PC-3 (cell line): ENCODE measurements at regions not wholly inside any gene's neighbourhood (a gene's known extent, or its start where the extent isn't known, plus 50 kb on each side); places are given as distances from the start of the nearest gene placed in this dataset.

Experiments used
- ATAC-seq: fragments of 200-7000 bp; cut with Tn5 transposase; 2 replicates; pipeline ENCODE4 v1.9.1; 2020; ENCODE audit warnings: mild to moderate bottlenecking, moderate library complexity
- BruUV-seq: library from RNA; stranded (reverse); fragments of 400-500 nt; replicated peaks from 2 replicates; lab custom pipeline; 2021; lab: Mats Ljungman, UMichigan
- CTCF ChIA-PET: fragments of 300-600 bp; sonication (Branson Sonifier 250); formaldehyde crosslinking; loops from one replicate; lab custom pipeline; 2022; ENCODE audit warnings: antibody characterized with exemption; lab: Charles Lee
- POLR2A ChIA-PET: fragments of 300-600 bp; sonication (Branson Sonifier 250); formaldehyde crosslinking; loops from one replicate; lab custom pipeline; 2022; ENCODE audit warnings: antibody characterized with exemption; ENCODE audit not compliant: unreplicated experiment; lab: Charles Lee
- DNase-seq: peaks from one replicate; pipeline ENCODE4 v3.0.0-alpha.2; 2015
- H2AFZ ChIP-seq: fragments of 300-600 bp; sonication (generic); 2 replicates; pipeline ENCODE4 v1.6.0; 2016; ENCODE audit warnings: antibody characterized with exemption, low read length
- H3F3A ChIP-seq: fragments of 300-600 bp; sonication (generic); one replicate; pipeline ENCODE4 v1.6.0; 2017; ENCODE audit warnings: antibody characterized with exemption, low read length, control low read depth, mild to moderate bottlenecking; ENCODE audit not compliant: unreplicated experiment
- H3K27ac ChIP-seq: fragments of 300-600 bp; sonication (generic); 2 replicates; pipeline ENCODE4 v1.5.1; 2016; ENCODE audit warnings: mild to moderate bottlenecking, low read length
- H3K27me3 ChIP-seq: fragments of 300-600 bp; sonication (generic); 2 replicates; pipeline ENCODE4 v1.6.1; 2016; ENCODE audit warnings: low read length, mixed read lengths
- H3K36me3 ChIP-seq: fragments of 300-600 bp; sonication (generic); 2 replicates; pipeline ENCODE4 v1.6.1; 2016; ENCODE audit warnings: low read depth, mixed run types, low read length, mixed read lengths
- H3K4me1 ChIP-seq: fragments of 300-600 bp; sonication (generic); 2 replicates; pipeline ENCODE4 v1.5.1; 2016; ENCODE audit warnings: low read length; ENCODE audit not compliant: insufficient read depth
- H3K4me2 ChIP-seq: fragments of 300-600 bp; sonication (generic); 2 replicates; pipeline ENCODE4 v1.6.0; 2016; ENCODE audit warnings: low read length
- H3K4me3 ChIP-seq: fragments of 300-600 bp; sonication (generic); 2 replicates; pipeline ENCODE4 v1.5.1; 2016; ENCODE audit warnings: mild to moderate bottlenecking, low read length, mixed read lengths
- H3K79me2 ChIP-seq: fragments of 300-600 bp; sonication (generic); 2 replicates; pipeline ENCODE4 v1.6.1; 2017; ENCODE audit warnings: low read length, mixed read lengths
- H3K9ac ChIP-seq: fragments of 300-600 bp; sonication (generic); 2 replicates; pipeline ENCODE4 v1.6.0; 2016; ENCODE audit warnings: mild to moderate bottlenecking, low read length
- H3K9me2 ChIP-seq: fragments of 300-600 bp; sonication (generic); replicated peaks from 2 replicates; pipeline ENCODE4 v1.6.1; 2016; ENCODE audit warnings: mixed run types, low read length, mixed read lengths
- H3K9me3 ChIP-seq: fragments of 300-600 bp; sonication (generic); 2 replicates; pipeline ENCODE4 v1.6.1; 2016; ENCODE audit warnings: low read length, mixed read lengths
- H4K20me1 ChIP-seq: fragments of 300-600 bp; sonication (generic); 2 replicates; pipeline ENCODE4 v1.6.1; 2016; ENCODE audit warnings: low read length, mixed read lengths
- EZH2 ChIP-seq: fragments of 300-600 bp; sonication (generic); IDR thresholded peaks from one replicate; pipeline ENCODE4 v1.6.1; 2017; ENCODE audit warnings: antibody characterized with exemption, mild to moderate bottlenecking, low read length; ENCODE audit not compliant: unreplicated experiment
- EZH2phosphoT487 ChIP-seq: fragments of 300-600 bp; sonication (generic); IDR thresholded peaks from 2 replicates; pipeline ENCODE4 v1.6.1; 2018; ENCODE audit warnings: mild to moderate bottlenecking, antibody characterized with exemption, low read length, borderline replicate concordance
- intact Hi-C: fragments of 100-400 bp; cut with micrococcal nuclease; formaldehyde crosslinking; loops from 2 replicates; pipeline ENCODE4 v1.9.0; 2023
- TF ChIP-seq, protein P1 (sequence below): fragments of 300-600 bp; sonication (generic); conservative IDR thresholded peaks from 2 replicates; pipeline ENCODE4 v1.5.1; 2017; ENCODE audit warnings: antibody characterized with exemption, low read depth, mild to moderate bottlenecking, low read length

- Histone ChIP-seq H3K4me3 (no peak overlapping the region), H3K4me2 (no peak overlapping the region), H2AFZ (no peak overlapping the region), H3F3A (no peaks in the 10 kb centered on the region), H3K36me3 (no peaks in the 10 kb centered on the region), H3K9me3 (no peaks in the 10 kb centered on the region), H3K4me1 (no peaks in the 10 kb centered on the region), H3K27ac (no peak overlapping the region), H4K20me1 (no peaks in the 10 kb centered on the region), H3K9ac (no peak overlapping the region), H3K9me2 (no peaks in the 10 kb centered on the region), H3K79me2 (no peaks in the 10 kb centered on the region), H3K27me3 (0 out of 2 replicates have a peak, but pooled peaks cover 8% of the 10 kb centered on the region)
- ATAC-seq (no peak), DNase-seq (no peak)
- POLR2A ChIA-PET: no interaction called here
- intact Hi-C loops: no loop called here
- no peak for TF ChIP-seq EZH2
- TF ChIP-seq, protein P1, sequence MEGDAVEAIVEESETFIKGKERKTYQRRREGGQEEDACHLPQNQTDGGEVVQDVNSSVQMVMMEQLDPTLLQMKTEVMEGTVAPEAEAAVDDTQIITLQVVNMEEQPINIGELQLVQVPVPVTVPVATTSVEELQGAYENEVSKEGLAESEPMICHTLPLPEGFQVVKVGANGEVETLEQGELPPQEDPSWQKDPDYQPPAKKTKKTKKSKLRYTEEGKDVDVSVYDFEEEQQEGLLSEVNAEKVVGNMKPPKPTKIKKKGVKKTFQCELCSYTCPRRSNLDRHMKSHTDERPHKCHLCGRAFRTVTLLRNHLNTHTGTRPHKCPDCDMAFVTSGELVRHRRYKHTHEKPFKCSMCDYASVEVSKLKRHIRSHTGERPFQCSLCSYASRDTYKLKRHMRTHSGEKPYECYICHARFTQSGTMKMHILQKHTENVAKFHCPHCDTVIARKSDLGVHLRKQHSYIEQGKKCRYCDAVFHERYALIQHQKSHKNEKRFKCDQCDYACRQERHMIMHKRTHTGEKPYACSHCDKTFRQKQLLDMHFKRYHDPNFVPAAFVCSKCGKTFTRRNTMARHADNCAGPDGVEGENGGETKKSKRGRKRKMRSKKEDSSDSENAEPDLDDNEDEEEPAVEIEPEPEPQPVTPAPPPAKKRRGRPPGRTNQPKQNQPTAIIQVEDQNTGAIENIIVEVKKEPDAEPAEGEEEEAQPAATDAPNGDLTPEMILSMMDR: no peak
- no peak for TF ChIP-seq EZH2phosphoT487
- BruUV-seq: no TSS peak
- CTCF ChIA-PET: no interaction called here
Observed at GRCh38 chr2:239831001-239831731, 194.0 kb downstream of the NDUFA10 start.

- DNase-seq (peak; percentile 19), ATAC-seq (no peak)
- no peaks in the 10 kb centered on the region for H3K36me3 ChIP-seq
- no peak overlapping the region for H3K9ac ChIP-seq
- no peaks in the 10 kb centered on the region for H3K79me2 ChIP-seq
- H3K27me3 ChIP-seq: 0 out of 2 replicates have a peak, but pooled peaks cover 8% of the 10 kb centered on the region
- no peaks in the 10 kb centered on the region for H3K9me2 ChIP-seq
- H3K9me3 ChIP-seq: no peaks in the 10 kb centered on the region
- no peak overlapping the region for H3K4me2 ChIP-seq
- TF ChIP-seq, protein P1: no peak
- TF ChIP-seq EZH2 (no peak), EZH2phosphoT487 (no peak)
- POLR2A ChIA-PET: no interaction called here
- no peaks in the 10 kb centered on the region for H3F3A ChIP-seq
- no peaks in the 10 kb centered on the region for H4K20me1 ChIP-seq
- CTCF ChIA-PET: no interaction called here
- intact Hi-C loops: no loop called here
- H3K4me3 ChIP-seq: no peak overlapping the region
- no peaks in the 10 kb centered on the region for H3K4me1 ChIP-seq
- H3K27ac ChIP-seq: no peak overlapping the region
- no TSS peak for BruUV-seq
- H2AFZ ChIP-seq: no peak overlapping the region
Observed at GRCh38 chr2:239830121-239831000, 194.8 kb downstream of the NDUFA10 start.
